ENCODE measurements at regions not wholly inside any gene's neighbourhood (a gene's known extent, or its start where the extent isn't known, plus 50 kb on each side); places are given as distances from the start of the nearest gene placed in this dataset.
"Not testable (repeated sequence)": the region's sequence is repeated elsewhere in the genome, so short reads cannot be mapped to it uniquely, and the experiment has no call there.

DNA sequence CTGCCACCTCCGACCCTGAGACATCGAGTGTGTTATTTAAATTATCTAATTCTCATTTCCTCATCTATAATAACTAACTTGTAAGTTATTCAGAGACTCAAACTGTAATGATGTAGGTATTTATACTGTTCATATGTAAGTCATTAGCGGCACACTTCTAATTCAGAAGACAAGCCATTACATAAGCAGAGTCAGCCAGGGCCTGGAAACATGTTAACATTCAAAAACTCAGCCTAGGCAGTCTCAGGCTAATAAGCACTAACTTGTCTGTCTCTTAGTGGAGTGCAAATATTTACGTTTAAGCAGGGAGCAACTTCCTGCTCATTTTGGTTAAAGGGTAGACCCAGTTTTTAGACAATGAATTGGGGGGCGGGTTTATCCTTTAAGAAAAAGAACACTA is 598.4 kb downstream of the ACTL7B start:
- TF ChIP-seq, protein P1, sequence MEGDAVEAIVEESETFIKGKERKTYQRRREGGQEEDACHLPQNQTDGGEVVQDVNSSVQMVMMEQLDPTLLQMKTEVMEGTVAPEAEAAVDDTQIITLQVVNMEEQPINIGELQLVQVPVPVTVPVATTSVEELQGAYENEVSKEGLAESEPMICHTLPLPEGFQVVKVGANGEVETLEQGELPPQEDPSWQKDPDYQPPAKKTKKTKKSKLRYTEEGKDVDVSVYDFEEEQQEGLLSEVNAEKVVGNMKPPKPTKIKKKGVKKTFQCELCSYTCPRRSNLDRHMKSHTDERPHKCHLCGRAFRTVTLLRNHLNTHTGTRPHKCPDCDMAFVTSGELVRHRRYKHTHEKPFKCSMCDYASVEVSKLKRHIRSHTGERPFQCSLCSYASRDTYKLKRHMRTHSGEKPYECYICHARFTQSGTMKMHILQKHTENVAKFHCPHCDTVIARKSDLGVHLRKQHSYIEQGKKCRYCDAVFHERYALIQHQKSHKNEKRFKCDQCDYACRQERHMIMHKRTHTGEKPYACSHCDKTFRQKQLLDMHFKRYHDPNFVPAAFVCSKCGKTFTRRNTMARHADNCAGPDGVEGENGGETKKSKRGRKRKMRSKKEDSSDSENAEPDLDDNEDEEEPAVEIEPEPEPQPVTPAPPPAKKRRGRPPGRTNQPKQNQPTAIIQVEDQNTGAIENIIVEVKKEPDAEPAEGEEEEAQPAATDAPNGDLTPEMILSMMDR (IDR thresholded peaks at IDR 0.05), result no peak
- no peak for TF ChIP-seq ZFX (IDR thresholded peaks at IDR 0.05; ENCODE audit: borderline replicate concordance)
- no peak overlapping the region for H3K27ac ChIP-seq

DNA sequence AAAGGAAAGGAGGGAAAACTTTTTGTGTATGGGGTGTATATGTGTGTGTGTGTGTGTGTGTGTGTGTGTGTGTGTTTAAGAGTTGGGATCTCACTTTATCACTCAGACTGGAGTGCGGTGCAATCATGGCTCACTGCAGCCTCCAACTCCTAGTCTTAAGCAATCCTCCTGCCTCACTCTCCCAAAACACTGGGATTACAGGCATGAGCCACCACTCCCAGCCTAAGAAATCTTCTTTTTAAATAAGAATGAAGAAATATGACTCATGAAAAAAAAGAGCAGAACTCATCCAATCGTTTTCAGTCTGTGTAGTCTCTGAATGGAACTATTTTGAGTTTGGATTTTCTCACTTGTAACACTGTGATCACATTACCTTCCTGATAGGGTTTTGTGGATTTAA is 601.5 kb downstream of the ACTL7B start:
- no peak overlapping the region for H3K27ac ChIP-seq
- TF ChIP-seq ZFX (IDR thresholded peaks at IDR 0.05; ENCODE audit: borderline replicate concordance), result no peak
- TF ChIP-seq, protein P1 (IDR thresholded peaks at IDR 0.05), result no peak

DNA sequence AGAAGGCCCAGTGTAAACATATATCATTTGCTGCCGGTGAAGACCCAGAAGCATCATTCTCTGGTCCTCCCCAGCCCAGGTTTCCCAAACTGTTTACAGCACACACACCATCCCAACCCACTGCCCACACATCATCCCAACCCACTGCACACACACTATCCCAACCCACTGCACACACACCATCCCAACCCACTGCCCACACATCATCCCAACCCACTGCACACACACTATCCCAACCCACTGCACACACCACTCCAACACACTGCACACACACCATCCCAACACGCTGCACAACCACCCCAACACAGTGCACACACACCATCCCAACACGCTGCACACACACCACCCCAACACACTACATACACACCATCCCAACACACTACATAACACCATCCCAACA is 608.4 kb downstream of the ACTL7B start:
- not testable (repeated sequence) for H3K27ac ChIP-seq

DNA sequence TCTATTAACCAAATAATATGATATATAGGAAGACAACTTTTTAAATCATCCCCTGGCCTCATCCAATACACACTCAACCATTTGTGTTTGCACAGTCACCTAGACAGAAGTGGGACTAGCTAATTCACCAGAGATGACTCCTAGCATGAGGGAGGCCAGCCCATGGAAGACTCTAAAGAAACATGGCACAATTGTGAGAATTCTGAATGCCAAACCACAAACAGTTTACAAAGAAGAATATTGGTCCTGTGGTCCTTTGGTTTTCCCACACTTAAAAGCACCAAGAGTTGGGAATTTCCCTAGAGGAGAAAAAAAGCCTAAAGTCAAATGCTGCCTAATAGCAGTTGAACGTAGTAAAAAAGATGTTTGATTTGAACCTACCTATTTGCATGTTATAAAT is 609.9 kb downstream of the ACTL7B start:
- no peak for TF ChIP-seq ZFX (IDR thresholded peaks at IDR 0.05; ENCODE audit: borderline replicate concordance)
- TF ChIP-seq, protein P1 (IDR thresholded peaks at IDR 0.05), result no peak
- no peak overlapping the region for H3K27ac ChIP-seq

GRCh38 chr9:108245331-108245730 is 610.5 kb downstream of the ACTL7B start:
- no peak for TF ChIP-seq ZFX (IDR thresholded peaks at IDR 0.05; ENCODE audit: borderline replicate concordance)
- TF ChIP-seq, protein P1 (IDR thresholded peaks at IDR 0.05), result no peak

DNA sequence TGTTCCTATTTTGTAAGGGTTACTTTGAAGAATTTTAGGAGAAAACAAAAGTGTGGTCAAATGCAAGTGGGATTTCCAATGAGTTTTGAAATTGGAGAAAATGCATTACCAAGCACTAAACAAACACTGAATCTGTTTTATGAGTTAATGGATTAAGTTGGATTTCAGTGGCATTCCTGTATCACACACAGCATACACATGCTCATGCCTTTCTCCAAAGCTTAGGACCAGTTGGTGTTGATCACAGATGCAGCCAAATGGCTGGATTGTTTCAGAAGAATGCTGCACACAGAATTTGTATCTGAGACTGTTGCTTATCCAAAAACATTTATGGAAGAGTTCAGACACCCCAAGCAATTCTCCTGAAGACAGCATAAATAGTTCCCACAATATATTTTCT is 611.1 kb downstream of the ACTL7B start:
- TF ChIP-seq, protein P1 (IDR thresholded peaks at IDR 0.05), result no peak
- TF ChIP-seq ZFX (IDR thresholded peaks at IDR 0.05; ENCODE audit: borderline replicate concordance), result no peak
- H3K27ac ChIP-seq, result no peak overlapping the region

More at GRCh38 chr9:108245331-108245730, 610.5 kb downstream of the ACTL7B start:
- H3K27ac ChIP-seq, result no peak overlapping the region

DNA sequence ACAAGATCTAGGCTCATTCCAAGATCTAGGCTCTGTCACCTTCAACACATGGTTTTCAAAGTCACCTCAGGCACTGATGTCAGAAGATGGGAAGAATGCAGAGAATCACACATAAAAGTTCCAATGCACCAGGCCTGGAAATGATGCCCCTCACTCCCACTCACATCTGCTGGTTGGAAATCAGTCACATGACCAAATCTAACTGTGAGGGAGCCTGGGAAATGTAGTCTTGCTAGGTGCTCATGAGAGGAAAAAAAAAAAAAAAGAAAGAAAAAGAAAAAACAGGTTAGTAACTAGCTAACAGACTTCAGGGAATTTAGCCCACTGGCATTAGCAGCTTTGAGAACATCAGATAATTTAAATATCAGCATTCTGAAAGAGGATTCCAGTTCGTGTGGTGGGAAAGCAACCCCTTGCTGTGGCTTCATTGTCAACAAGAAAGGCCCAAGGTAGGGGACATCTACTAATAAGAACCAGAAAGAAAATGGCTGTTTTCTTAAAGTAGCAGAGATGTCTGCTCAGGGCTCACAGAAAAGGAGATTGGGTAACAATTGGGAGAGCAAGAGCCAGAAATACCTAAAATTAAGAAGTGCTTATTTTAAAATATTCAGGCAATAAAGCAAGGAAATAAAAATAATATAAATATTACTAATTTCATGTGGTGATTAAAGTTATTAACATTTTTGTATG is 614.3 kb downstream of the ACTL7B start:
- H3K27ac ChIP-seq, result no peak overlapping the region
- TF ChIP-seq, protein P1 (IDR thresholded peaks at IDR 0.05), result no peak
- TF ChIP-seq ZFX (IDR thresholded peaks at IDR 0.05; ENCODE audit: borderline replicate concordance), result no peak

All from 22Rv1 (cell line).